PC-9 (cell line): ENCODE measurements at regions not wholly inside any gene's neighbourhood (a gene's known extent, or its start where the extent isn't known, plus 50 kb on each side); places are given as distances from the start of the nearest gene placed in this dataset.

Experiments
- BruUV-seq: library from RNA; stranded (reverse); fragments of 400-500 nt; replicated peaks from 2 replicates; lab custom pipeline; 2021; lab: Mats Ljungman, UMichigan
- CTCF ChIA-PET: fragments of 300-600 bp; sonication (Branson Sonifier 250); formaldehyde crosslinking; loops from one replicate; lab custom pipeline; 2022; ENCODE audit warnings: antibody characterized with exemption; lab: Charles Lee
- POLR2A ChIA-PET: fragments of 300-600 bp; sonication (Branson Sonifier 250); formaldehyde crosslinking; loops from one replicate; lab custom pipeline; 2022; ENCODE audit warnings: antibody characterized with exemption; ENCODE audit not compliant: unreplicated experiment; lab: Charles Lee
- DNase-seq, 2 experiments: peaks; one replicate each; pipeline versions ENCODE4 v3.0.0 to v3.0.0-alpha.2; 2015 to 2022; ENCODE audit warnings: mixed read lengths in 1 of 2
- H2AFZ ChIP-seq: fragments of 200-600 bp; sonication (generic); 2 replicates; pipeline ENCODE4 v1.8.1; 2017; ENCODE audit warnings: antibody characterized with exemption
- H3F3A ChIP-seq: fragments of 200-600 bp; sonication (generic); 2 replicates; pipeline ENCODE4 v1.8.1; 2017; ENCODE audit warnings: antibody characterized with exemption, mild to moderate bottlenecking, low read depth; ENCODE audit not compliant: insufficient read depth
- H3K27ac ChIP-seq: fragments of 200-600 bp; sonication (generic); 2 replicates; pipeline ENCODE4 v1.6.1; 2016; ENCODE audit warnings: mixed run types
- H3K27me3 ChIP-seq: fragments of 200-600 bp; sonication (generic); 2 replicates; pipeline ENCODE4 v1.6.1; 2016; ENCODE audit warnings: low read depth, mixed run types; ENCODE audit not compliant: insufficient read depth
- H3K36me3 ChIP-seq: fragments of 200-600 bp; sonication (generic); 2 replicates; pipeline ENCODE4 v1.6.1; 2016; ENCODE audit warnings: low read depth, mixed run types
- H3K4me1 ChIP-seq: fragments of 200-600 bp; sonication (generic); replicated peaks from 2 replicates; pipeline ENCODE4 v1.6.1; 2016; ENCODE audit warnings: mixed run types; ENCODE audit not compliant: insufficient read depth
- H3K4me2 ChIP-seq: fragments of 200-600 bp; sonication (generic); 2 replicates; pipeline ENCODE4 v1.6.1; 2017; ENCODE audit warnings: mixed run types
- H3K4me3 ChIP-seq: fragments of 200-600 bp; sonication (generic); 2 replicates; pipeline ENCODE4 v1.6.1; 2016; ENCODE audit warnings: mixed run types
- H3K79me2 ChIP-seq: fragments of 200-600 bp; sonication (generic); 2 replicates; pipeline ENCODE4 v1.6.1; 2017; ENCODE audit warnings: low read depth, mixed run types
- H3K9me2 ChIP-seq: fragments of 200-600 bp; sonication (generic); 2 replicates; pipeline ENCODE4 v1.8.1; 2017; ENCODE audit warnings: mild to moderate bottlenecking; ENCODE audit not compliant: insufficient read depth
- H3K9me3 ChIP-seq: fragments of 200-600 bp; sonication (generic); 2 replicates; pipeline ENCODE4 v1.8.1; 2016; ENCODE audit warnings: low read depth; ENCODE audit not compliant: insufficient read depth
- H4K20me1 ChIP-seq: fragments of 200-600 bp; sonication (generic); 2 replicates; pipeline ENCODE4 v1.8.1; 2017; ENCODE audit not compliant: insufficient read depth
- CTCF ChIP-seq: fragments of 200-600 bp; sonication (generic); conservative IDR thresholded peaks from 2 replicates; pipeline ENCODE4 v1.6.1; 2017; ENCODE audit warnings: mixed run types, antibody characterized with exemption, mild to moderate bottlenecking, moderate library complexity
- EZH2 ChIP-seq: fragments of 200-600 bp; sonication (generic); IDR thresholded peaks from 2 replicates; pipeline ENCODE4 v1.8.0; 2017; ENCODE audit warnings: antibody characterized with exemption, low read depth
- intact Hi-C: fragments of 100-400 bp; cut with micrococcal nuclease; formaldehyde crosslinking; loops from one replicate; pipeline ENCODE4 v1.10.0; 2022; ENCODE audit not compliant: unreplicated experiment

GRCh38 chr2:163822033-163822432, 86.2 kb upstream of the FIGN start:
- DNase-seq = no peak
- H3K9me2 ChIP-seq = no peaks in the 10 kb centered on the region
- H3F3A ChIP-seq = no peaks in the 10 kb centered on the region
- CTCF ChIA-PET = no interaction called here
- no peaks in the 10 kb centered on the region for H3K27me3 ChIP-seq
- no peak overlapping the region for H3K4me3 ChIP-seq
- no peak overlapping the region for H3K4me2 ChIP-seq
- BruUV-seq = no TSS peak
- H3K79me2 ChIP-seq = no peaks in the 10 kb centered on the region
- H3K9me3 ChIP-seq = no peaks in the 10 kb centered on the region
- H3K36me3 ChIP-seq = no peaks in the 10 kb centered on the region
- H4K20me1 ChIP-seq = no peaks in the 10 kb centered on the region
- POLR2A ChIA-PET = no interaction called here
- TF ChIP-seq EZH2 = no peak
- no peak for TF ChIP-seq CTCF
- no peaks in the 10 kb centered on the region for H3K4me1 ChIP-seq
- H3K27ac ChIP-seq = no peak overlapping the region
- no peak overlapping the region for H2AFZ ChIP-seq
- intact Hi-C loops = no loop called here

GRCh38 chr2:163812926-163813520, 77.2 kb upstream of the FIGN start:
- TF ChIP-seq EZH2 (no peak), CTCF (no peak)
- no TSS peak for BruUV-seq
- Histone ChIP-seq H3K4me3 (no peak overlapping the region), H3K9me2 (no peaks in the 10 kb centered on the region), H3K36me3 (no peaks in the 10 kb centered on the region), H3K27ac (no peak overlapping the region), H3K79me2 (no peaks in the 10 kb centered on the region), H3F3A (no peaks in the 10 kb centered on the region), H3K4me2 (no peak overlapping the region), H3K4me1 (no peaks in the 10 kb centered on the region), H4K20me1 (no peaks in the 10 kb centered on the region), H3K27me3 (no peaks in the 10 kb centered on the region), H2AFZ (no peak overlapping the region), H3K9me3 (no peaks in the 10 kb centered on the region)
- ChIA-PET CTCF (no interaction called here), POLR2A (no interaction called here)
- no peak for DNase-seq
- intact Hi-C loops = no loop called here

GRCh38 chr2:163808406-163808805, 72.6 kb upstream of the FIGN start:
- BruUV-seq = no TSS peak
- ChIA-PET CTCF (no interaction called here), POLR2A (no interaction called here)
- Histone ChIP-seq H3K9me2 (no peaks in the 10 kb centered on the region), H3K4me3 (no peak overlapping the region), H4K20me1 (no peaks in the 10 kb centered on the region), H3K79me2 (no peaks in the 10 kb centered on the region), H3K27me3 (no peaks in the 10 kb centered on the region), H3K36me3 (no peaks in the 10 kb centered on the region), H3K4me2 (no peak overlapping the region), H3F3A (no peaks in the 10 kb centered on the region), H2AFZ (no peak overlapping the region), H3K9me3 (no peaks in the 10 kb centered on the region), H3K4me1 (no peaks in the 10 kb centered on the region), H3K27ac (no peak overlapping the region)
- no peak for TF ChIP-seq CTCF
- TF ChIP-seq EZH2 = no peak
- intact Hi-C loops = no loop called here
- DNase-seq = no peak
